ENCODE measurements at regions not wholly inside any gene's neighbourhood (a gene's known extent, or its start where the extent isn't known, plus 50 kb on each side); places are given as distances from the start of the nearest gene placed in this dataset.
"Not testable (repeated sequence)": the region's sequence is repeated elsewhere in the genome, so short reads cannot be mapped to it uniquely, and the experiment has no call there.

GRCh38 chr2:215861607-215862350 lies 151.6 kb downstream of the MREG start:
- no peak for DNase-seq

- no peak for DNase-seq
Measured at GRCh38 chr2:215856080-215856479, 157.3 kb downstream of the MREG start.

- DNase-seq, result not testable (repeated sequence)
Measured at GRCh38 chr2:215855308-215855707, 158.0 kb downstream of the MREG start.

GRCh38 chr2:215854008-215854407 lies 159.3 kb downstream of the MREG start:
- no peak for DNase-seq

GRCh38 chr2:215851696-215852095 lies 161.7 kb downstream of the MREG start:
- no peak for DNase-seq

- no peak for DNase-seq
Measured at GRCh38 chr2:215851082-215851481, 162.3 kb downstream of the MREG start.

GRCh38 chr2:215850380-215850779 lies 163.0 kb downstream of the MREG start:
- DNase-seq, result no peak

GRCh38 chr2:215849771-215850170 lies 163.6 kb downstream of the MREG start:
- DNase-seq, result no peak

GRCh38 chr2:215848698-215849097 lies 164.7 kb downstream of the MREG start:
- no peak for DNase-seq

- DNase-seq, result no peak
Measured at GRCh38 chr2:215848146-215848545, 165.2 kb downstream of the MREG start.

GRCh38 chr2:215847718-215848117 lies 165.6 kb downstream of the MREG start:
- no peak for DNase-seq

- DNase-seq, result no peak
Measured at GRCh38 chr2:215847056-215847455, 166.3 kb downstream of the MREG start.

- no peak for DNase-seq
Measured at GRCh38 chr2:215845839-215846586, 167.3 kb downstream of the MREG start.

GRCh38 chr2:215843579-215843978 lies 169.8 kb downstream of the MREG start:
- no peak for DNase-seq

GRCh38 chr2:215841175-215841816 lies 172.1 kb downstream of the MREG start:
- no peak for DNase-seq

- no peak for DNase-seq
Measured at GRCh38 chr2:215839816-215840215, 173.5 kb downstream of the MREG start.

GRCh38 chr2:215839309-215839708 lies 174.0 kb downstream of the MREG start:
- no peak for DNase-seq

GRCh38 chr2:215836881-215837280 lies 176.5 kb downstream of the MREG start:
- DNase-seq, result no peak

- DNase-seq, result no peak
Measured at GRCh38 chr2:215835657-215836056, 177.7 kb downstream of the MREG start.

- DNase-seq, result no peak
Measured at GRCh38 chr2:215835231-215835630, 178.1 kb downstream of the MREG start.

GRCh38 chr2:215833531-215834162 lies 179.7 kb downstream of the MREG start:
- no peak for DNase-seq

GRCh38 chr2:215832791-215833190 lies 180.6 kb downstream of the MREG start:
- no peak for DNase-seq

GRCh38 chr2:215831296-215831913 lies 181.9 kb downstream of the MREG start:
- no peak for DNase-seq
